ENCODE measurements at regions not wholly inside any gene's neighbourhood (a gene's known extent, or its start where the extent isn't known, plus 50 kb on each side); places are given as distances from the start of the nearest gene placed in this dataset.
A peak's percentile ranks its signal among the peaks of the same experiment; 100 is the strongest.

DNA sequence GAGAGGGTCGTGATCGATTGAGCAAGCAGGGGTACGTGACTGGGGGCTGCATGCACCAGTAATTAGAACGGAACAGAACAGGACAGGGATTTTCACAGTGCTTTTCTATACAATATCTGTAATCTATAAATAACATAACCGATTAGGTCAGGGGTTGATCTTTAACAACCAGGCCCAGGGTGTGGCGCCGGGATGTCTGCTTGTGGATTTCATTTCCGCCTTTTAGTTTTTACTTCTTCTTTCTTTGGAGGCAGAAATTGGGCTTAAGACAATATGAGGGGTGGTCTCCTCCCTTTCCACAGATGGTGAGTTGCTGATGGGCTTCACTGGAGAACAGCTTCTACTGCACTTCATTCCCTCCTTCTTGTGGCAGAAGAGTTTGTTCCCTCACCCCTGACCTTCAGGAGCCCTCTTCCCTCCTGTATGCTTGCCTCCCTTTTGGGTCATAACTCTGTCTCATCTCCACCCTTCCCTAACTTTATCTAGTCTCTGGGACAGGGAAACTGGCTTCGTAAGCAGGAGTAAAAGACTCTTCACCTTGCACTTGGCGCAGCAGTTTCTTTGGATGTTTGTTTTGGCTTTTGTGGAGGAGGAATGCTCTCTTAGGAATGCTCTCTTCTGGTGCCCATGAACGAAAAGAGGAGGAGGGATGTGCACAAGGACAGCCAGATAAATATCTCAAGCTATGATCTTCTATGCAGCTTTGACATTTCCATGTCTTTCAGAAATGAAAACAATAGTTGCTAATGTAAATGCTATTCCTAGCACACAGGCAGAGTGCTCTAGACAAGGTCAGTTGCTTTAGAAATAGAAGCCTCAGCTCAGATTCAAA is 139.8 kb upstream of the RPS23 start (continued):
- TF ChIP-seq, protein P1, sequence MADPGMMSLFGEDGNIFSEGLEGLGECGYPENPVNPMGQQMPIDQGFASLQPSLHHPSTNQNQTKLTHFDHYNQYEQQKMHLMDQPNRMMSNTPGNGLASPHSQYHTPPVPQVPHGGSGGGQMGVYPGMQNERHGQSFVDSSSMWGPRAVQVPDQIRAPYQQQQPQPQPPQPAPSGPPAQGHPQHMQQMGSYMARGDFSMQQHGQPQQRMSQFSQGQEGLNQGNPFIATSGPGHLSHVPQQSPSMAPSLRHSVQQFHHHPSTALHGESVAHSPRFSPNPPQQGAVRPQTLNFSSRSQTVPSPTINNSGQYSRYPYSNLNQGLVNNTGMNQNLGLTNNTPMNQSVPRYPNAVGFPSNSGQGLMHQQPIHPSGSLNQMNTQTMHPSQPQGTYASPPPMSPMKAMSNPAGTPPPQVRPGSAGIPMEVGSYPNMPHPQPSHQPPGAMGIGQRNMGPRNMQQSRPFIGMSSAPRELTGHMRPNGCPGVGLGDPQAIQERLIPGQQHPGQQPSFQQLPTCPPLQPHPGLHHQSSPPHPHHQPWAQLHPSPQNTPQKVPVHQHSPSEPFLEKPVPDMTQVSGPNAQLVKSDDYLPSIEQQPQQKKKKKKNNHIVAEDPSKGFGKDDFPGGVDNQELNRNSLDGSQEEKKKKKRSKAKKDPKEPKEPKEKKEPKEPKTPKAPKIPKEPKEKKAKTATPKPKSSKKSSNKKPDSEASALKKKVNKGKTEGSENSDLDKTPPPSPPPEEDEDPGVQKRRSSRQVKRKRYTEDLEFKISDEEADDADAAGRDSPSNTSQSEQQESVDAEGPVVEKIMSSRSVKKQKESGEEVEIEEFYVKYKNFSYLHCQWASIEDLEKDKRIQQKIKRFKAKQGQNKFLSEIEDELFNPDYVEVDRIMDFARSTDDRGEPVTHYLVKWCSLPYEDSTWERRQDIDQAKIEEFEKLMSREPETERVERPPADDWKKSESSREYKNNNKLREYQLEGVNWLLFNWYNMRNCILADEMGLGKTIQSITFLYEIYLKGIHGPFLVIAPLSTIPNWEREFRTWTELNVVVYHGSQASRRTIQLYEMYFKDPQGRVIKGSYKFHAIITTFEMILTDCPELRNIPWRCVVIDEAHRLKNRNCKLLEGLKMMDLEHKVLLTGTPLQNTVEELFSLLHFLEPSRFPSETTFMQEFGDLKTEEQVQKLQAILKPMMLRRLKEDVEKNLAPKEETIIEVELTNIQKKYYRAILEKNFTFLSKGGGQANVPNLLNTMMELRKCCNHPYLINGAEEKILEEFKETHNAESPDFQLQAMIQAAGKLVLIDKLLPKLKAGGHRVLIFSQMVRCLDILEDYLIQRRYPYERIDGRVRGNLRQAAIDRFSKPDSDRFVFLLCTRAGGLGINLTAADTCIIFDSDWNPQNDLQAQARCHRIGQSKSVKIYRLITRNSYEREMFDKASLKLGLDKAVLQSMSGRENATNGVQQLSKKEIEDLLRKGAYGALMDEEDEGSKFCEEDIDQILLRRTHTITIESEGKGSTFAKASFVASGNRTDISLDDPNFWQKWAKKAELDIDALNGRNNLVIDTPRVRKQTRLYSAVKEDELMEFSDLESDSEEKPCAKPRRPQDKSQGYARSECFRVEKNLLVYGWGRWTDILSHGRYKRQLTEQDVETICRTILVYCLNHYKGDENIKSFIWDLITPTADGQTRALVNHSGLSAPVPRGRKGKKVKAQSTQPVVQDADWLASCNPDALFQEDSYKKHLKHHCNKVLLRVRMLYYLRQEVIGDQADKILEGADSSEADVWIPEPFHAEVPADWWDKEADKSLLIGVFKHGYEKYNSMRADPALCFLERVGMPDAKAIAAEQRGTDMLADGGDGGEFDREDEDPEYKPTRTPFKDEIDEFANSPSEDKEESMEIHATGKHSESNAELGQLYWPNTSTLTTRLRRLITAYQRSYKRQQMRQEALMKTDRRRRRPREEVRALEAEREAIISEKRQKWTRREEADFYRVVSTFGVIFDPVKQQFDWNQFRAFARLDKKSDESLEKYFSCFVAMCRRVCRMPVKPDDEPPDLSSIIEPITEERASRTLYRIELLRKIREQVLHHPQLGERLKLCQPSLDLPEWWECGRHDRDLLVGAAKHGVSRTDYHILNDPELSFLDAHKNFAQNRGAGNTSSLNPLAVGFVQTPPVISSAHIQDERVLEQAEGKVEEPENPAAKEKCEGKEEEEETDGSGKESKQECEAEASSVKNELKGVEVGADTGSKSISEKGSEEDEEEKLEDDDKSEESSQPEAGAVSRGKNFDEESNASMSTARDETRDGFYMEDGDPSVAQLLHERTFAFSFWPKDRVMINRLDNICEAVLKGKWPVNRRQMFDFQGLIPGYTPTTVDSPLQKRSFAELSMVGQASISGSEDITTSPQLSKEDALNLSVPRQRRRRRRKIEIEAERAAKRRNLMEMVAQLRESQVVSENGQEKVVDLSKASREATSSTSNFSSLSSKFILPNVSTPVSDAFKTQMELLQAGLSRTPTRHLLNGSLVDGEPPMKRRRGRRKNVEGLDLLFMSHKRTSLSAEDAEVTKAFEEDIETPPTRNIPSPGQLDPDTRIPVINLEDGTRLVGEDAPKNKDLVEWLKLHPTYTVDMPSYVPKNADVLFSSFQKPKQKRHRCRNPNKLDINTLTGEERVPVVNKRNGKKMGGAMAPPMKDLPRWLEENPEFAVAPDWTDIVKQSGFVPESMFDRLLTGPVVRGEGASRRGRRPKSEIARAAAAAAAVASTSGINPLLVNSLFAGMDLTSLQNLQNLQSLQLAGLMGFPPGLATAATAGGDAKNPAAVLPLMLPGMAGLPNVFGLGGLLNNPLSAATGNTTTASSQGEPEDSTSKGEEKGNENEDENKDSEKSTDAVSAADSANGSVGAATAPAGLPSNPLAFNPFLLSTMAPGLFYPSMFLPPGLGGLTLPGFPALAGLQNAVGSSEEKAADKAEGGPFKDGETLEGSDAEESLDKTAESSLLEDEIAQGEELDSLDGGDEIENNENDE (IDR thresholded peaks at IDR 0.05; ENCODE audit: low read depth, low read length), result no peak
- TF ChIP-seq MTA3 (IDR thresholded peaks at IDR 0.05; ENCODE audit: borderline replicate concordance) (no peak), MECOM (CRISPR knock-in tag; IDR thresholded peaks at IDR 0.05) (peak; percentile 96), ELF1 (tag; IDR thresholded peaks at IDR 0.05) (no peak), NR4A1 (CRISPR knock-in tag; IDR thresholded peaks at IDR 0.05) (no peak), NR4A1 (tag; IDR thresholded peaks at IDR 0.05) (peak; percentile 35; the same call in 1 of the 2 replicates), HMBOX1 (IDR thresholded peaks at IDR 0.05) (peak; percentile 79), RBM14 (IDR thresholded peaks at IDR 0.05; ENCODE audit: borderline replicate concordance, insufficient read depth, low read depth, low read length) (no peak), ZBTB17 (CRISPR knock-in tag; IDR thresholded peaks at IDR 0.05) (no peak), EWSR1 (IDR thresholded peaks at IDR 0.05; ENCODE audit: borderline replicate concordance, low read depth, partially characterized antibody) (no peak), ETV5 (CRISPR knock-in tag; IDR thresholded peaks at IDR 0.05; ENCODE audit: low read depth) (0 out of 2 replicates have a peak, but pooled peaks have one; percentile 13), ATF7 (IDR thresholded peaks at IDR 0.05) (0 out of 2 replicates have a peak, but pooled peaks have one; percentile 9), SIRT6 (IDR thresholded peaks at IDR 0.05; ENCODE audit: low read depth, low read length) (no peak)
- TF ChIP-seq, protein P2, sequence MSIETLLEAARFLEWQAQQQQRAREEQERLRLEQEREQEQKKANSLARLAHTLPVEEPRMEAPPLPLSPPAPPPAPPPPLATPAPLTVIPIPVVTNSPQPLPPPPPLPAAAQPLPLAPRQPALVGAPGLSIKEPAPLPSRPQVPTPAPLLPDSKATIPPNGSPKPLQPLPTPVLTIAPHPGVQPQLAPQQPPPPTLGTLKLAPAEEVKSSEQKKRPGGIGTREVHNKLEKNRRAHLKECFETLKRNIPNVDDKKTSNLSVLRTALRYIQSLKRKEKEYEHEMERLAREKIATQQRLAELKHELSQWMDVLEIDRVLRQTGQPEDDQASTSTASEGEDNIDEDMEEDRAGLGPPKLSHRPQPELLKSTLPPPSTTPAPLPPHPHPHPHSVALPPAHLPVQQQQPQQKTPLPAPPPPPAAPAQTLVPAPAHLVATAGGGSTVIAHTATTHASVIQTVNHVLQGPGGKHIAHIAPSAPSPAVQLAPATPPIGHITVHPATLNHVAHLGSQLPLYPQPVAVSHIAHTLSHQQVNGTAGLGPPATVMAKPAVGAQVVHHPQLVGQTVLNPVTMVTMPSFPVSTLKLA (conservative IDR thresholded peaks at IDR 0.05), result no peak
